ENCODE measurements at regions not wholly inside any gene's neighbourhood (a gene's known extent, or its start where the extent isn't known, plus 50 kb on each side); places are given as distances from the start of the nearest gene placed in this dataset.
A peak's percentile ranks its signal among the peaks of the same experiment; 100 is the strongest.

DNA sequence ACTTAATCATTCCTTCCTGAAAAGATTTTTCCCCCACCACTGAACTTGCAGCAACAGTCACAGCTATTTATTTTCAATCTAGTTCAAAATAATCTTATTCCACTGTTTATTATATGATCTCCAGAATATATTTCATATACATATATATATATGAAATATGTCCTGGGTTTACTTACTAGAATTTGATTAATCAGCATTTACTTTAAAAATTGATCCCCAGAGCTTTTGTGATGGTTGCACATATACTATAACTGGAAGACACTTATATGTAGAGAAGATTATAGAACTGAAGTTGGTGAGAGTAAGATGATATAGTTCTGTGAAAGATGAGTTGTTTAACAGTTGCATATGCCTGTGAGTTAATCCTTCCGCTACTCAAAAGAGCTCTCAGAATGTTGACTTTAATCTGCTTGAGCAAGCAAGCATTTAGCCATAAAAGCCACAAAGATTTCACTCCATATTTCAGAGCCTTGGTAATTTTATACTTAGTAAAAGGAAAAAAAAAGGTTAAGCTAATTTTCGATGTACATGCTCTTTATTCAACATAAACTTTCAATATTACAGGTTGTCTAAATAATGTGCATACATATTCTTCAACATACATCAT, 399.3 kb upstream of the CDH9 start:
- no peaks in the 10 kb centered on the region for H3K27me3 ChIP-seq (ENCODE audit: low read length)
- no peaks in the 10 kb centered on the region for H3K9me2 ChIP-seq (replicated peaks; ENCODE audit: insufficient read depth, low read length)
- no peaks in the 10 kb centered on the region for H4K20me1 ChIP-seq (ENCODE audit: insufficient read depth, low read depth, low read length)
- no peaks in the 10 kb centered on the region for H3K36me3 ChIP-seq (ENCODE audit: insufficient read depth, low read length)
- H3K9ac ChIP-seq (ENCODE audit: low read length): no peak overlapping the region
- H3K27ac ChIP-seq (ENCODE audit: low read length): no peak overlapping the region
- H3K4me1 ChIP-seq (ENCODE audit: low read length): peaks cover 4% of the 10 kb centered on the region; the same call in 1 of the 2 replicates
- no peak overlapping the region for H3K4me3 ChIP-seq (ENCODE audit: low read length)
- DNase-seq: no peak
- H3K4me2 ChIP-seq (ENCODE audit: low read depth, low read length, poor library complexity, severe bottlenecking): no peak overlapping the region
- no peaks in the 10 kb centered on the region for H3K79me2 ChIP-seq (ENCODE audit: low read length)
- no peaks in the 10 kb centered on the region for H3K9me3 ChIP-seq (ENCODE audit: low read length)
- no peak overlapping the region for H2AFZ ChIP-seq (ENCODE audit: low read length)

DNA sequence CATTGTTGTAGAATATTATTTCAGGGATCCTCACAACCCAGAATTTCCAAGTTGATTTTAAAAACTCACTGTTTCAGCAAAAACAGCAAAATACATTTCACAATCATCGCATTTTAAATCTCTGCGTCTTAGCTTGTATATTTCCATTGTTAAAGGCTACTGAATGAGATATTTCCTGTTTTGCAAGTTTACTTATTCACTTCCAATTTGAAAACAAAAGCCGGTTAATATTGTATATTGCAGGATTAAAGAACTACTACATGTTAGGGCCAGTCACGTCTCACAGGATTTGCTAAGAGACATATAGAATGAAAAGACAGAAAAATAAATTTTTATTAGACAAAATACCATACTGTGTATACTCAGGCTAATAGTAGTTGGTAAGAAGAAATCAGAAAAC, 395.9 kb upstream of the CDH9 start:
- Histone ChIP-seq H3K27me3 (ENCODE audit: low read length) (no peaks in the 10 kb centered on the region), H3K27ac (ENCODE audit: low read length) (no peak overlapping the region), H3K4me2 (ENCODE audit: low read depth, low read length, poor library complexity, severe bottlenecking) (no peak overlapping the region), H3K4me1 (ENCODE audit: low read length) (peaks cover 4% of the 10 kb centered on the region; the same call in 1 of the 2 replicates), H3K9ac (ENCODE audit: low read length) (no peak overlapping the region), H4K20me1 (ENCODE audit: insufficient read depth, low read depth, low read length) (no peaks in the 10 kb centered on the region), H3K79me2 (ENCODE audit: low read length) (no peaks in the 10 kb centered on the region), H3K36me3 (ENCODE audit: insufficient read depth, low read length) (no peaks in the 10 kb centered on the region), H3K9me3 (ENCODE audit: low read length) (peaks cover 4% of the 10 kb centered on the region; the same call in 1 of the 2 replicates), H3K9me2 (replicated peaks; ENCODE audit: insufficient read depth, low read length) (no peaks in the 10 kb centered on the region), H3K4me3 (ENCODE audit: low read length) (no peak overlapping the region), H2AFZ (ENCODE audit: low read length) (no peak overlapping the region)
- no peak for DNase-seq

DNA sequence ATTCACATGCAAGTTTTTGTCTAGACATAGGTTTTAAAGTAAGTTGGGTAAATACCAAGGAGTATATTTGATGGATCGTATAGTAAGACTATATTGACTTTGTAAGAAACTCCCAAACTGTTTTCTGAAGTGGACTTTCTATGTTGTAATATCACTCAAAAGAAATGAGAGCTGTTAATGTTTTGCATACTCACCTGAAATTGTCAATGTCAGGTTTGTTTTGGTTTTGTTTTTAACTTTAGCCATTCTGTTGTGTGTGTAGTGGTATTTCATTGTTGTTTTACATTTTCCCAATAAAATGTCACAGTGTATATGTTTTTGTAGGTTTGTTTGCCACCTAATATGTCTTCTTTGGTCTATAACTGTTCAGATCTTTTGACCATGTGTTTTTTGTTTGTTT, 375.7 kb upstream of the CDH9 start:
- H3K36me3 ChIP-seq (ENCODE audit: insufficient read depth, low read length): no peaks in the 10 kb centered on the region
- no peak overlapping the region for H3K27ac ChIP-seq (ENCODE audit: low read length)
- DNase-seq: no peak
- no peaks in the 10 kb centered on the region for H4K20me1 ChIP-seq (ENCODE audit: insufficient read depth, low read depth, low read length)
- H3K4me1 ChIP-seq (ENCODE audit: low read length): no peaks in the 10 kb centered on the region
- no peaks in the 10 kb centered on the region for H3K27me3 ChIP-seq (ENCODE audit: low read length)
- H3K4me3 ChIP-seq (ENCODE audit: low read length): no peak overlapping the region
- H2AFZ ChIP-seq (ENCODE audit: low read length): no peak overlapping the region
- no peak overlapping the region for H3K9ac ChIP-seq (ENCODE audit: low read length)
- no peaks in the 10 kb centered on the region for H3K79me2 ChIP-seq (ENCODE audit: low read length)
- no peak overlapping the region for H3K4me2 ChIP-seq (ENCODE audit: low read depth, low read length, poor library complexity, severe bottlenecking)
- H3K9me2 ChIP-seq (replicated peaks; ENCODE audit: insufficient read depth, low read length): no peaks in the 10 kb centered on the region; the same call in 1 of the 2 replicates
- H3K9me3 ChIP-seq (ENCODE audit: low read length): peaks cover 6% of the 10 kb centered on the region; the same call in 1 of the 2 replicates

DNA sequence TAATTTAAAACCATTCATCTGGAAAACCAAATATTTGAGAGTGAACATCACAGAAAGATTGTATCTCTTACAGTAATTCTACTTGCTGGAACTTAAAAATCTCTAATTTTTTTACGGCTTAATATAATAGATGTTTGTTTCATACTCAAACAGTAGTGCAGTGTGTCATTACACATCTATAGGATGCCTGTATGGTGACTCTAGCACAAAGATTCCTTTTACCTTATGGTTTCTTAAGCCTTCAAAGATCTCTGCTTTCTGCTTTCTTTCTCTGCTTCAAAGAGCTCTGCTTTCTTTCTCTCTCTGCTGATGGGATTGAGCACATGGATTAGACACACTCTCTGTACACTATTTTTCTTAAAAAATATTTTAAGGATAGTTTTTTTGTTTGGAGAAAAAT, 374.0 kb upstream of the CDH9 start:
- Histone ChIP-seq H3K36me3 (ENCODE audit: insufficient read depth, low read length) (no peaks in the 10 kb centered on the region), H3K9me3 (ENCODE audit: low read length) (peaks cover 6% of the 10 kb centered on the region; the same call in 1 of the 2 replicates), H3K4me3 (ENCODE audit: low read length) (no peak overlapping the region), H3K4me1 (ENCODE audit: low read length) (no peaks in the 10 kb centered on the region), H3K79me2 (ENCODE audit: low read length) (no peaks in the 10 kb centered on the region), H4K20me1 (ENCODE audit: insufficient read depth, low read depth, low read length) (no peaks in the 10 kb centered on the region), H3K9ac (ENCODE audit: low read length) (no peak overlapping the region), H2AFZ (ENCODE audit: low read length) (0 out of 2 replicates have a peak overlapping the region, but pooled peaks have one; percentile 48), H3K27me3 (ENCODE audit: low read length) (no peaks in the 10 kb centered on the region), H3K27ac (ENCODE audit: low read length) (no peak overlapping the region), H3K9me2 (replicated peaks; ENCODE audit: insufficient read depth, low read length) (no peaks in the 10 kb centered on the region; the same call in 1 of the 2 replicates), H3K4me2 (ENCODE audit: low read depth, low read length, poor library complexity, severe bottlenecking) (no peak overlapping the region)
- DNase-seq: no peak

DNA sequence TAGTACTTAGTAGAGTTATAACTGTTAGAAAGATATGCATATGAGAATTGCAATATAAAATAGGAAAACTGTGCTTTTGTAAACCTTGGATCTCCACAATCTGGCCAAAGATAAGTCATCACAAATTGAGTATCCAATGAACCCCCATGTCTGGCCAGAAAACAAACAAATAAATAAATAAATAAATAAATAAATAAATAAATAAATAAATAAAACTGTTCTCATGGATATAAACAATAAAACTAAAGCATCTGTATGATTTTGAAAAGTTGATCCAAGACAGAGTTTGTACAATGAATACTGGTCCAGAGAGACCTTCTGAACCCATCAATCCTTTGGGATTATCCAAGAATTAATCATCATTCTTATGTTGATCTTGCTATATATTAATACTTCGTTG, 367.6 kb upstream of the CDH9 start:
- H3K9me2 ChIP-seq (replicated peaks; ENCODE audit: insufficient read depth, low read length): no peaks in the 10 kb centered on the region
- H3K4me1 ChIP-seq (ENCODE audit: low read length): peaks cover 4% of the 10 kb centered on the region; the same call in 1 of the 2 replicates
- no peak overlapping the region for H3K4me2 ChIP-seq (ENCODE audit: low read depth, low read length, poor library complexity, severe bottlenecking)
- no peak overlapping the region for H2AFZ ChIP-seq (ENCODE audit: low read length)
- H3K79me2 ChIP-seq (ENCODE audit: low read length): no peaks in the 10 kb centered on the region
- H3K36me3 ChIP-seq (ENCODE audit: insufficient read depth, low read length): no peaks in the 10 kb centered on the region
- H3K27me3 ChIP-seq (ENCODE audit: low read length): no peaks in the 10 kb centered on the region
- no peak overlapping the region for H3K27ac ChIP-seq (ENCODE audit: low read length)
- H3K9ac ChIP-seq (ENCODE audit: low read length): no peak overlapping the region
- DNase-seq: no peak
- H3K4me3 ChIP-seq (ENCODE audit: low read length): no peak overlapping the region
- H4K20me1 ChIP-seq (ENCODE audit: insufficient read depth, low read depth, low read length): no peaks in the 10 kb centered on the region
- H3K9me3 ChIP-seq (ENCODE audit: low read length): no peaks in the 10 kb centered on the region; the same call in 1 of the 2 replicates

DNA sequence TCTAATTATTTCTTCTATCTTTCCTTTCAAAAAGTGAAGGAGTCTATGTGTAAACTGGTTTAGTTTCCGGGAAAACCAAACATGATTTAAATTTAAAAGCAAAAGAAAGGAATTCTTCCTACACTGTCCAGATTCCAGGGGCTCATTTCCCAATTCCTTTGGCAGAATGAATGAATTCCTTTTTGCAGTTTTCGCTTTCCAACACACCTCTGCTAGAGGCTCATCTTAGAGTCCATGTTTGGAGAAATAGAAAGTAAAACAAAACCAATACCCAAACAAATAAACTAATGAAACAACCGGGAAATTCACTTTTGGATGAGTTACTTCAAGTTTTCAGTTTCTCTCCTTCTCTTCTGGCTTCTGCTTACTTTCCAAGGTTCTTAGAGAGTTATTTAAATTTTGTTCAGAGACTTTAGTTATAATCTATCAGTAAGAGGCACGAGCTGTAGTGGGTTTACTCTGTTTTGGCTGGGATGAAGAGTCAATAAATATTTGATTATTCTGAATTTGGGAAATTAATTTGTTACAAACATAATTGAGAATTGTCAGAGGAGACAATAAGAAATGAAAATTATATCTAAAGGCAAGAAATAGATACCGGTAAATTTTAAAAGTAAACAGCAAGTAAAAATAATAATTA, 365.0 kb upstream of the CDH9 start:
- peaks cover 4% of the 10 kb centered on the region; the same call in 1 of the 2 replicates for H3K4me1 ChIP-seq (ENCODE audit: low read length)
- H3K27ac ChIP-seq (ENCODE audit: low read length): no peak overlapping the region
- no peaks in the 10 kb centered on the region for H3K27me3 ChIP-seq (ENCODE audit: low read length)
- no peaks in the 10 kb centered on the region; the same call in 1 of the 2 replicates for H3K9me3 ChIP-seq (ENCODE audit: low read length)
- H3K9me2 ChIP-seq (replicated peaks; ENCODE audit: insufficient read depth, low read length): no peaks in the 10 kb centered on the region
- no peaks in the 10 kb centered on the region for H3K36me3 ChIP-seq (ENCODE audit: insufficient read depth, low read length)
- H2AFZ ChIP-seq (ENCODE audit: low read length): peak overlapping the region; percentile 91
- no peaks in the 10 kb centered on the region for H3K79me2 ChIP-seq (ENCODE audit: low read length)
- no peak for DNase-seq
- H4K20me1 ChIP-seq (ENCODE audit: insufficient read depth, low read depth, low read length): no peaks in the 10 kb centered on the region
- peak overlapping the region; percentile 32 for H3K4me2 ChIP-seq (ENCODE audit: low read depth, low read length, poor library complexity, severe bottlenecking)
- peak overlapping the region; percentile 6; the same call in 1 of the 2 replicates for H3K4me3 ChIP-seq (ENCODE audit: low read length)
- no peak overlapping the region for H3K9ac ChIP-seq (ENCODE audit: low read length)

DNA sequence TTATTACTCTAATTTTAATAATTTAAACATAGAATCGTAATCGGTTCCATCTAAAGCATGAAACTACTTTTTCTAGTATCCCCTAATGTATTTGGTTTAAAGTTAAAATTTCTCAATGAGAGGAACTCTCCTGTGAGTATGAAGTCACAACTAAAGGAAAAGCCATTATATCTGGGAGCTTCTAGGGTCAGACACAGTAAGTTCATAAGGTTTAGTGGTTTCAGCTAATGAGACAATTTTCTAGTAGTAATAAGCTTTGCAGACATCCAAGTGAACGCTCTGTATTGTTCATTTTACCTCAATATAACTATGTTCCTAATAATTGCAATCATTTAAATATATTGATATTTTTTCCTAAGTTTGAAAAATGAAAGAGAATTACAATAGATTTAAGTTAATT, 364.4 kb upstream of the CDH9 start:
- H3K4me2 ChIP-seq (ENCODE audit: low read depth, low read length, poor library complexity, severe bottlenecking): peak overlapping the region; percentile 32
- H3K27me3 ChIP-seq (ENCODE audit: low read length): no peaks in the 10 kb centered on the region
- DNase-seq: no peak
- H3K36me3 ChIP-seq (ENCODE audit: insufficient read depth, low read length): no peaks in the 10 kb centered on the region
- H3K9ac ChIP-seq (ENCODE audit: low read length): no peak overlapping the region
- no peak overlapping the region for H3K4me3 ChIP-seq (ENCODE audit: low read length)
- H3K9me3 ChIP-seq (ENCODE audit: low read length): no peaks in the 10 kb centered on the region; the same call in 1 of the 2 replicates
- H3K4me1 ChIP-seq (ENCODE audit: low read length): peaks cover 4% of the 10 kb centered on the region; the same call in 1 of the 2 replicates
- no peaks in the 10 kb centered on the region for H4K20me1 ChIP-seq (ENCODE audit: insufficient read depth, low read depth, low read length)
- peak overlapping the region; percentile 91; the same call in 1 of the 2 replicates for H2AFZ ChIP-seq (ENCODE audit: low read length)
- H3K9me2 ChIP-seq (replicated peaks; ENCODE audit: insufficient read depth, low read length): no peaks in the 10 kb centered on the region
- H3K79me2 ChIP-seq (ENCODE audit: low read length): no peaks in the 10 kb centered on the region
- no peak overlapping the region for H3K27ac ChIP-seq (ENCODE audit: low read length)

DNA sequence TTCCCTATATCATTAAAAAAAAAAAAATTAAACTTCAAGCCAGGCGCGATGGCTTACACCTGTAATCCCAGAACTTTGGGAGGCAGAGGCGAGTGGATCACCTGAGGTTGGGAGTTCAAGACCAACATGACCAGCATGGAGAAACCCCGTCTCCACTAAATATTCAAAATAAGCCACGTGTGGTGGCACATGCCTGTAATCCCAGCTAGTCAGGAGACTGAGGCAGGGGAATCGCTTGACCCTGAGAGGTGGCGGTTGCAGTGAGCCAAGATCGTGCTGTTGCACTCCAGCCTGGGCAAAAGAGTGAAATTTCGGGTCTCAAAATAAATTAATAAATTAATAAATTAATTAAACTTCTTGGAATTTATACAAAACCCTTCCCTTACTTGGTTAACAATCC, 358.6 kb upstream of the CDH9 start:
- Histone ChIP-seq H3K27me3 (ENCODE audit: low read length) (no peaks in the 10 kb centered on the region), H4K20me1 (ENCODE audit: insufficient read depth, low read depth, low read length) (no peaks in the 10 kb centered on the region), H3K4me3 (ENCODE audit: low read length) (no peak overlapping the region), H3K79me2 (ENCODE audit: low read length) (no peaks in the 10 kb centered on the region), H2AFZ (ENCODE audit: low read length) (no peak overlapping the region), H3K9me3 (ENCODE audit: low read length) (peaks cover 6% of the 10 kb centered on the region; the same call in 1 of the 2 replicates), H3K4me2 (ENCODE audit: low read depth, low read length, poor library complexity, severe bottlenecking) (no peak overlapping the region), H3K9me2 (replicated peaks; ENCODE audit: insufficient read depth, low read length) (no peaks in the 10 kb centered on the region), H3K4me1 (ENCODE audit: low read length) (no peaks in the 10 kb centered on the region), H3K9ac (ENCODE audit: low read length) (no peak overlapping the region), H3K27ac (ENCODE audit: low read length) (no peak overlapping the region), H3K36me3 (ENCODE audit: insufficient read depth, low read length) (no peaks in the 10 kb centered on the region)
- DNase-seq: no peak

Measured in Karpas-422 (cell line).